HepG2 (cell line): ENCODE measurements at regions not wholly inside any gene's neighbourhood (a gene's known extent, or its start where the extent isn't known, plus 50 kb on each side); places are given as distances from the start of the nearest gene placed in this dataset.

Experiments used
- TBP ChIP-seq: sonication (generic); formaldehyde crosslinking; IDR thresholded peaks from 2 replicates; pipeline ENCODE4 v1.5.0; 2020; ENCODE audit warnings: missing genetic modification reagents
- ZNF232 ChIP-seq: sonication (generic); formaldehyde crosslinking; IDR thresholded peaks from 2 replicates; pipeline ENCODE4 v1.4.0; 2020; ENCODE audit warnings: missing genetic modification reagents, borderline replicate concordance
- TF ChIP-seq, protein P1 (sequence below): sonication (generic); formaldehyde crosslinking; IDR thresholded peaks from 2 replicates; pipeline ENCODE4 v1.5.0; 2020; ENCODE audit warnings: missing genetic modification reagents
- TF ChIP-seq, protein P2 (sequence below): sonication (generic); formaldehyde crosslinking; IDR thresholded peaks from 2 replicates; pipeline ENCODE4 v1.5.0; 2020; ENCODE audit warnings: mild to moderate bottlenecking, missing genetic modification reagents, moderate library complexity
- TF ChIP-seq, protein P3 (sequence below): sonication (generic); formaldehyde crosslinking; IDR thresholded peaks from 2 replicates; pipeline ENCODE4 v1.4.0; 2020; ENCODE audit warnings: mild to moderate bottlenecking, missing genetic modification reagents

- TF ChIP-seq, protein P1, sequence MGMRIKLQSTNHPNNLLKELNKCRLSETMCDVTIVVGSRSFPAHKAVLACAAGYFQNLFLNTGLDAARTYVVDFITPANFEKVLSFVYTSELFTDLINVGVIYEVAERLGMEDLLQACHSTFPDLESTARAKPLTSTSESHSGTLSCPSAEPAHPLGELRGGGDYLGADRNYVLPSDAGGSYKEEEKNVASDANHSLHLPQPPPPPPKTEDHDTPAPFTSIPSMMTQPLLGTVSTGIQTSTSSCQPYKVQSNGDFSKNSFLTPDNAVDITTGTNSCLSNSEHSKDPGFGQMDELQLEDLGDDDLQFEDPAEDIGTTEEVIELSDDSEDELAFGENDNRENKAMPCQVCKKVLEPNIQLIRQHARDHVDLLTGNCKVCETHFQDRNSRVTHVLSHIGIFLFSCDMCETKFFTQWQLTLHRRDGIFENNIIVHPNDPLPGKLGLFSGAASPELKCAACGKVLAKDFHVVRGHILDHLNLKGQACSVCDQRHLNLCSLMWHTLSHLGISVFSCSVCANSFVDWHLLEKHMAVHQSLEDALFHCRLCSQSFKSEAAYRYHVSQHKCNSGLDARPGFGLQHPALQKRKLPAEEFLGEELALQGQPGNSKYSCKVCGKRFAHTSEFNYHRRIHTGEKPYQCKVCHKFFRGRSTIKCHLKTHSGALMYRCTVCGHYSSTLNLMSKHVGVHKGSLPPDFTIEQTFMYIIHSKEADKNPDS (CRISPR knock-in tag), result no peak
- TF ChIP-seq ZNF232 (CRISPR knock-in tag) (no peak), TBP (CRISPR knock-in tag) (no peak)
- TF ChIP-seq, protein P2, sequence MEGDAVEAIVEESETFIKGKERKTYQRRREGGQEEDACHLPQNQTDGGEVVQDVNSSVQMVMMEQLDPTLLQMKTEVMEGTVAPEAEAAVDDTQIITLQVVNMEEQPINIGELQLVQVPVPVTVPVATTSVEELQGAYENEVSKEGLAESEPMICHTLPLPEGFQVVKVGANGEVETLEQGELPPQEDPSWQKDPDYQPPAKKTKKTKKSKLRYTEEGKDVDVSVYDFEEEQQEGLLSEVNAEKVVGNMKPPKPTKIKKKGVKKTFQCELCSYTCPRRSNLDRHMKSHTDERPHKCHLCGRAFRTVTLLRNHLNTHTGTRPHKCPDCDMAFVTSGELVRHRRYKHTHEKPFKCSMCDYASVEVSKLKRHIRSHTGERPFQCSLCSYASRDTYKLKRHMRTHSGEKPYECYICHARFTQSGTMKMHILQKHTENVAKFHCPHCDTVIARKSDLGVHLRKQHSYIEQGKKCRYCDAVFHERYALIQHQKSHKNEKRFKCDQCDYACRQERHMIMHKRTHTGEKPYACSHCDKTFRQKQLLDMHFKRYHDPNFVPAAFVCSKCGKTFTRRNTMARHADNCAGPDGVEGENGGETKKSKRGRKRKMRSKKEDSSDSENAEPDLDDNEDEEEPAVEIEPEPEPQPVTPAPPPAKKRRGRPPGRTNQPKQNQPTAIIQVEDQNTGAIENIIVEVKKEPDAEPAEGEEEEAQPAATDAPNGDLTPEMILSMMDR, result no peak
- TF ChIP-seq, protein P3, sequence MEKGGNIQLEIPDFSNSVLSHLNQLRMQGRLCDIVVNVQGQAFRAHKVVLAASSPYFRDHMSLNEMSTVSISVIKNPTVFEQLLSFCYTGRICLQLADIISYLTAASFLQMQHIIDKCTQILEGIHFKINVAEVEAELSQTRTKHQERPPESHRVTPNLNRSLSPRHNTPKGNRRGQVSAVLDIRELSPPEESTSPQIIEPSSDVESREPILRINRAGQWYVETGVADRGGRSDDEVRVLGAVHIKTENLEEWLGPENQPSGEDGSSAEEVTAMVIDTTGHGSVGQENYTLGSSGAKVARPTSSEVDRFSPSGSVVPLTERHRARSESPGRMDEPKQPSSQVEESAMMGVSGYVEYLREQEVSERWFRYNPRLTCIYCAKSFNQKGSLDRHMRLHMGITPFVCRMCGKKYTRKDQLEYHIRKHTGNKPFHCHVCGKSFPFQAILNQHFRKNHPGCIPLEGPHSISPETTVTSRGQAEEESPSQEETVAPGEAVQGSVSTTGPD (CRISPR knock-in tag), result no peak
These were observed 94.5 kb upstream of the F13A1 start for GRCh38 chr6:6414931-6415330.
